Fibroblast of lung (primary cell): ENCODE measurements at regions not wholly inside any gene's neighbourhood (a gene's known extent, or its start where the extent isn't known, plus 50 kb on each side); places are given as distances from the start of the nearest gene placed in this dataset.

Experiments
- DNase-seq, 2 donors: peaks; one replicate each; pipeline versions ENCODE4 v3.0.0 to v3.0.0-alpha.2; 2010; ENCODE audit warnings: low read depth in 2 of 2
- H2AFZ ChIP-seq: 2 replicates; pipeline ENCODE4 v1.5.1; 2012; ENCODE audit warnings: low read length, control low read depth, inconsistent platforms
- H3K27ac ChIP-seq: 2 replicates; pipeline ENCODE4 v1.5.1; 2011; ENCODE audit warnings: low read length, control low read depth; ENCODE audit not compliant: insufficient read depth
- H3K27me3 ChIP-seq: 2 replicates; pipeline ENCODE4 v1.5.1; 2011; ENCODE audit warnings: mild to moderate bottlenecking, low read length; ENCODE audit not compliant: control insufficient read depth, insufficient read depth
- H3K36me3 ChIP-seq: 2 replicates; pipeline ENCODE4 v1.5.1; 2011; ENCODE audit warnings: low read length; ENCODE audit not compliant: control insufficient read depth, insufficient read depth
- H3K4me1 ChIP-seq: 2 replicates; pipeline ENCODE4 v1.5.1; 2011; ENCODE audit warnings: low read length; ENCODE audit not compliant: control insufficient read depth, insufficient read depth; ENCODE audit errors: extremely low read depth
- H3K4me2 ChIP-seq: 2 replicates; pipeline ENCODE4 v1.5.1; 2011; ENCODE audit warnings: low read length, control low read depth; ENCODE audit not compliant: insufficient read depth; ENCODE audit errors: extremely low read depth
- H3K4me3 ChIP-seq, 4 experiments: fragments of 200-600 bp in 1 of 4; sonication (generic) in 1 of 4; replicated peaks in 1 of 4; 2 replicates each; pipeline ENCODE4 v1.5.1; 2011 to 2016; ENCODE audit warnings: low read length in 4 of 4, low read depth in 3 of 4, mild to moderate bottlenecking in 3 of 4, control low read depth in 2 of 4, inconsistent platforms in 1 of 4, mixed read lengths in 1 of 4; ENCODE audit not compliant: insufficient read depth in 1 of 4; ENCODE audit errors: control extremely low read depth in 1 of 4
- H3K79me2 ChIP-seq: 2 replicates; pipeline ENCODE4 v1.5.1; 2012; ENCODE audit warnings: mild to moderate bottlenecking, low read length, inconsistent platforms; ENCODE audit not compliant: control insufficient read depth, insufficient read depth
- H3K9ac ChIP-seq: 2 replicates; pipeline ENCODE4 v1.5.1; 2011; ENCODE audit warnings: mild to moderate bottlenecking, low read length, control low read depth; ENCODE audit not compliant: insufficient read depth
- H3K9me3 ChIP-seq: 2 replicates; pipeline ENCODE4 v1.5.1; 2012; ENCODE audit warnings: low read depth, low read length; ENCODE audit not compliant: control insufficient read depth, insufficient read depth
- H4K20me1 ChIP-seq: 2 replicates; pipeline ENCODE4 v1.5.1; 2011; ENCODE audit warnings: low read length; ENCODE audit not compliant: control insufficient read depth, insufficient read depth; ENCODE audit errors: extremely low read depth
- CTCF ChIP-seq, 2 donors: IDR thresholded peaks in 1 of 2; conservative IDR thresholded peaks in 1 of 2; 1 replicate in 1 of 2; 2 replicates in 1 of 2; pipeline ENCODE4 v1.5.1; 2011 to 2012; ENCODE audit warnings: low read length in 2 of 2, control low read depth in 1 of 2, inconsistent platforms in 1 of 2, low read depth in 1 of 2, mild to moderate bottlenecking in 1 of 2
- EZH2 ChIP-seq: IDR thresholded peaks from 2 replicates; pipeline ENCODE4 v1.5.1; 2012; ENCODE audit warnings: low read length, control low read depth, mild to moderate bottlenecking; ENCODE audit errors: missing control alignments

DNA sequence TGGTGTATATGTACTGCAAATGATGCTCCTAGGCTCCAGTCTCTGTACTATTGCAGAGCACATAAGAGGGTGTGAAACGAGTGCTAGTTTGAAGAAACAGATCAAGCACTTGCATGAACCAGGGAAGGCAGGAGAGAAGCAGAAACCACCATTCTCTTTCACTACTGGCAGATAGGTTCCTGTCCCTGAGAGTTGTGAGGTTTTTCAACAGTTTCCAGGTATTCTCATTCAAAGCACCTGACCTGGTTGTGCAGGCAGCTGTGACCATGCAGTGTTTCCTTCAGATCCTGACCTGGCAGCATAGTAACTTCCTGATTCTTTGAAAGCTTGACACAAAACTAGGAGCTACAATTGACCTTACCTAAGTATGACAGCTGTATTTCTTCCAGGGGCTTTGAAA is 164.9 kb downstream of the UFM1 start:
- no peak for DNase-seq
- no peak overlapping the region for H3K9ac ChIP-seq
- no peaks in the 10 kb centered on the region for H3K9me3 ChIP-seq
- no peaks in the 10 kb centered on the region for H3K4me1 ChIP-seq
- no peak overlapping the region for H3K4me2 ChIP-seq
- H4K20me1 ChIP-seq = no peaks in the 10 kb centered on the region
- TF ChIP-seq CTCF (conservative IDR thresholded peaks at IDR 0.05 in 1 of 2, IDR thresholded peaks at IDR 0.05 in 1 of 2; ENCODE audit: low read depth in 1 of 2, low read length in 2 of 2) = no peak
- TF ChIP-seq EZH2 = no peak
- H3K27me3 ChIP-seq = no peaks in the 10 kb centered on the region
- H3K4me3 ChIP-seq = no peak overlapping the region
- H2AFZ ChIP-seq = no peak overlapping the region
- H3K27ac ChIP-seq = no peak overlapping the region
- H3K79me2 ChIP-seq = no peaks in the 10 kb centered on the region
- no peaks in the 10 kb centered on the region for H3K36me3 ChIP-seq

DNA sequence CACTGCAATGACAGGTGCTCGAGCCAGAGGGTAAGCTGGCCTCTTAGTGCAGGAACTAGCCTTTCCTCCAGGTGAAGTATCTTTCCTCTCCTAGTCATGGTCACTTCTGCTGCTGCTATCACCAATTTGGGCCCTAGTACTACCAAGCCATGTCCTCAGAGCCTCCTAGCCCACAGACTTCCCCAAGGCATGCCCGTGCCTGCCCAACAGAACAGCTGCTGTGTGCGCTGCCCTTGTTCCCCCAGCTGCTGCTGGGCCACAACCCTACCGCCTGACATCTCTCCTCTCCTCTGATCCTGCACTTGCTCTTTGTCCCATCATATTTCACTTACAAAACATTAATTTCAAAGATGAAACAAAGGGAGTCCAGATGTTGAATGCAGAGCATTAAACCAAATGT is 168.5 kb upstream of the FREM2 start:
- Histone ChIP-seq H3K79me2 (no peaks in the 10 kb centered on the region), H3K27me3 (no peaks in the 10 kb centered on the region), H3K36me3 (no peaks in the 10 kb centered on the region), H3K9ac (no peak overlapping the region), H2AFZ (no peak overlapping the region), H3K4me1 (no peaks in the 10 kb centered on the region), H4K20me1 (no peaks in the 10 kb centered on the region), H3K4me3 (no peak overlapping the region), H3K27ac (no peak overlapping the region), H3K9me3 (no peaks in the 10 kb centered on the region), H3K4me2 (no peak overlapping the region)
- DNase-seq = no peak
- TF ChIP-seq CTCF (conservative IDR thresholded peaks at IDR 0.05 in 1 of 2, IDR thresholded peaks at IDR 0.05 in 1 of 2; ENCODE audit: low read depth in 1 of 2, low read length in 2 of 2) = no peak
- no peak for TF ChIP-seq EZH2

- no peak overlapping the region for H2AFZ ChIP-seq
- no peak overlapping the region for H3K9ac ChIP-seq
- H3K9me3 ChIP-seq = no peaks in the 10 kb centered on the region
- H3K27me3 ChIP-seq = no peaks in the 10 kb centered on the region
- no peak overlapping the region for H3K4me2 ChIP-seq
- H4K20me1 ChIP-seq = no peaks in the 10 kb centered on the region
- no peaks in the 10 kb centered on the region for H3K79me2 ChIP-seq
- no peak overlapping the region for H3K4me3 ChIP-seq
- H3K36me3 ChIP-seq = no peaks in the 10 kb centered on the region
- no peak for TF ChIP-seq CTCF (conservative IDR thresholded peaks at IDR 0.05 in 1 of 2, IDR thresholded peaks at IDR 0.05 in 1 of 2; ENCODE audit: low read depth in 1 of 2, low read length in 2 of 2)
- no peaks in the 10 kb centered on the region for H3K4me1 ChIP-seq
- no peak for DNase-seq
- H3K27ac ChIP-seq = no peak overlapping the region
Observed at GRCh38 chr13:38519229-38519911, 167.5 kb upstream of the FREM2 start.
